Loucy (cell line): ENCODE measurements at regions not wholly inside any gene's neighbourhood (a gene's known extent, or its start where the extent isn't known, plus 50 kb on each side); places are given as distances from the start of the nearest gene placed in this dataset.

Source experiments
- H2AFZ ChIP-seq: fragments of 200-600 bp; sonication (generic); 2 replicates; pipeline ENCODE4 v1.6.0; 2016; ENCODE audit warnings: antibody characterized with exemption, mild to moderate bottlenecking, low read length, moderate library complexity
- H3F3A ChIP-seq: fragments of 200-600 bp; 2 replicates; pipeline ENCODE4 v1.6.0; 2016; ENCODE audit warnings: antibody characterized with exemption, low read depth, mild to moderate bottlenecking
- H3K27me3 ChIP-seq: fragments of 200-600 bp; sonication (generic); 2 replicates; pipeline ENCODE4 v1.6.1; 2014; ENCODE audit warnings: low read length, mild to moderate bottlenecking; ENCODE audit not compliant: insufficient read depth, poor library complexity, severe bottlenecking
- H3K36me3 ChIP-seq: fragments of 200-600 bp; sonication (generic); 2 replicates; pipeline ENCODE4 v1.6.1; 2016; ENCODE audit warnings: low read length; ENCODE audit not compliant: insufficient read depth
- H3K4me1 ChIP-seq: fragments of 200-600 bp; sonication (generic); 2 replicates; pipeline ENCODE4 v1.5.1; 2014; ENCODE audit warnings: low read length, mild to moderate bottlenecking; ENCODE audit not compliant: insufficient read depth, poor library complexity, severe bottlenecking
- H3K4me2 ChIP-seq: fragments of 200-600 bp; sonication (generic); 2 replicates; pipeline ENCODE4 v1.6.0; 2014; ENCODE audit warnings: antibody characterized with exemption, low read length, low read depth, mild to moderate bottlenecking; ENCODE audit not compliant: poor library complexity, severe bottlenecking
- H3K4me3 ChIP-seq: fragments of 200-600 bp; sonication (generic); 2 replicates; pipeline ENCODE4 v1.5.1; 2014; ENCODE audit warnings: low read length, mild to moderate bottlenecking, mixed read lengths; ENCODE audit not compliant: poor library complexity, severe bottlenecking
- H3K79me2 ChIP-seq: fragments of 200-600 bp; sonication (generic); 2 replicates; pipeline ENCODE4 v1.6.1; 2014; ENCODE audit warnings: low read length; ENCODE audit not compliant: insufficient read depth
- H3K9ac ChIP-seq: fragments of 200-600 bp; sonication (generic); 2 replicates; pipeline ENCODE4 v1.6.0; 2014; ENCODE audit warnings: mild to moderate bottlenecking, low read depth, low read length, moderate library complexity; ENCODE audit not compliant: poor library complexity, severe bottlenecking
- H3K9me2 ChIP-seq: fragments of 200-600 bp; sonication (generic); replicated peaks from 2 replicates; pipeline ENCODE4 v1.6.1; 2016; ENCODE audit warnings: low read depth, low read length, mixed read lengths
- H3K9me3 ChIP-seq: fragments of 200-600 bp; sonication (generic); 2 replicates; pipeline ENCODE4 v1.6.1; 2014; ENCODE audit warnings: mild to moderate bottlenecking, antibody characterized with exemption, low read length, low read depth; ENCODE audit not compliant: insufficient read depth
- H4K20me1 ChIP-seq: fragments of 200-600 bp; sonication (generic); 2 replicates; pipeline ENCODE4 v1.6.0; 2014; ENCODE audit warnings: antibody characterized with exemption, low read length, mild to moderate bottlenecking; ENCODE audit not compliant: insufficient read depth, poor library complexity, severe bottlenecking
- EZH2phosphoT487 ChIP-seq: fragments of 200-600 bp; IDR thresholded peaks from 2 replicates; pipeline ENCODE4 v1.6.1; 2018; ENCODE audit warnings: antibody characterized with exemption, mild to moderate bottlenecking, moderate library complexity, borderline replicate concordance
- TF ChIP-seq, protein P1 (sequence below): fragments of 200-600 bp; sonication (generic); conservative IDR thresholded peaks from 2 replicates; pipeline ENCODE4 v1.5.1; 2014; ENCODE audit warnings: mild to moderate bottlenecking, antibody characterized with exemption, low read length

DNA sequence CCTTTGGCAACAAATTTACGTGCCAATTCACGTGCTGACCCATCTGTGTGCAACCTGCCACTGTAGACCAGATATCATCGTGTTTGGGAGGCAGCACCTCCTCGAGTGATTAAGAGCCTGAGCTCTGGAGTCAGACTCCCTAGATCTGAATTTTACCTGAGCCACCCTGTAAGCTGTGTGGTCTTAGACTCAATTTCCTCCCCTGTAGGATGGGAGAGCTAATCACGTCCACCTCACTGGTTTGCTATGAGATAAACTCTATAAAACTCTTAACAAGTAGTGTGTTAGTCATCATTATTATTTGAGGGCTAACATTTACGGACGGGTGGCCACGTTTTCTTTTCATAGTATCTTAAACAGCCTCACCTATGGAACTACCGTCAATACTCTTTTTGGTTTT is 220.0 kb upstream of the ADAMTSL1 start:
- no peaks in the 10 kb centered on the region for H3K9me2 ChIP-seq
- no peak overlapping the region for H3K9ac ChIP-seq
- H2AFZ ChIP-seq: no peak overlapping the region
- H3K36me3 ChIP-seq: no peaks in the 10 kb centered on the region
- H3K79me2 ChIP-seq: no peaks in the 10 kb centered on the region
- no peaks in the 10 kb centered on the region for H4K20me1 ChIP-seq
- no peak overlapping the region for H3K4me2 ChIP-seq
- no peaks in the 10 kb centered on the region for H3K4me1 ChIP-seq
- H3K9me3 ChIP-seq: no peaks in the 10 kb centered on the region
- H3K4me3 ChIP-seq: no peak overlapping the region
- no peak for TF ChIP-seq EZH2phosphoT487
- TF ChIP-seq, protein P1, sequence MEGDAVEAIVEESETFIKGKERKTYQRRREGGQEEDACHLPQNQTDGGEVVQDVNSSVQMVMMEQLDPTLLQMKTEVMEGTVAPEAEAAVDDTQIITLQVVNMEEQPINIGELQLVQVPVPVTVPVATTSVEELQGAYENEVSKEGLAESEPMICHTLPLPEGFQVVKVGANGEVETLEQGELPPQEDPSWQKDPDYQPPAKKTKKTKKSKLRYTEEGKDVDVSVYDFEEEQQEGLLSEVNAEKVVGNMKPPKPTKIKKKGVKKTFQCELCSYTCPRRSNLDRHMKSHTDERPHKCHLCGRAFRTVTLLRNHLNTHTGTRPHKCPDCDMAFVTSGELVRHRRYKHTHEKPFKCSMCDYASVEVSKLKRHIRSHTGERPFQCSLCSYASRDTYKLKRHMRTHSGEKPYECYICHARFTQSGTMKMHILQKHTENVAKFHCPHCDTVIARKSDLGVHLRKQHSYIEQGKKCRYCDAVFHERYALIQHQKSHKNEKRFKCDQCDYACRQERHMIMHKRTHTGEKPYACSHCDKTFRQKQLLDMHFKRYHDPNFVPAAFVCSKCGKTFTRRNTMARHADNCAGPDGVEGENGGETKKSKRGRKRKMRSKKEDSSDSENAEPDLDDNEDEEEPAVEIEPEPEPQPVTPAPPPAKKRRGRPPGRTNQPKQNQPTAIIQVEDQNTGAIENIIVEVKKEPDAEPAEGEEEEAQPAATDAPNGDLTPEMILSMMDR: no peak
- no peaks in the 10 kb centered on the region for H3K27me3 ChIP-seq
- H3F3A ChIP-seq: no peaks in the 10 kb centered on the region

DNA sequence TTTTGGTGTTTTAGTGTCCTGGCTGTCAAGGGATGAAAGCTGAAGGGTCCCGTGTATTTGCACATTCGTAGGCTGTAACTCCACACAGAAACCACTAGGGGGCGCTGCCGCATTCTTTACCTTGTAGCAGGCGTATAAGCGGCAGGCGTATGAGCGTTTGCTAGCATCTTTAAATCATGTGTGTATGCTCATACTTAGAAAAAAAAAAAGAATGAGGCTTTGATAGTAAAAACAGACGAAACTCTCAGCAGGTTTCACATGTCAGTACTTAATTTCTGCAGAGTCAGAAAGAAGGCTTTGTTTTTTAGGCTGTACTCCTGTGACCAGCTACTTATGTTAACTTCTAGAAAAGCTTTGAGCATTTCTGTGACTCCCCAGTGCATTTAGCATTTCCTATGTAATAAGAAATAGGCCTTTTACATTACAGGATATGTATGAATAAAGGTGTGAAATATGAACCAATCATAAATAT is 218.8 kb upstream of the ADAMTSL1 start:
- Histone ChIP-seq H3K27me3 (no peaks in the 10 kb centered on the region), H3F3A (no peaks in the 10 kb centered on the region), H3K4me3 (no peak overlapping the region), H3K36me3 (no peaks in the 10 kb centered on the region), H2AFZ (no peak overlapping the region), H3K4me1 (no peaks in the 10 kb centered on the region), H4K20me1 (no peaks in the 10 kb centered on the region), H3K9me3 (no peaks in the 10 kb centered on the region), H3K79me2 (no peaks in the 10 kb centered on the region), H3K9me2 (no peaks in the 10 kb centered on the region), H3K4me2 (no peak overlapping the region), H3K9ac (no peak overlapping the region)
- no peak for TF ChIP-seq EZH2phosphoT487
- TF ChIP-seq, protein P1: peak; percentile 95

DNA sequence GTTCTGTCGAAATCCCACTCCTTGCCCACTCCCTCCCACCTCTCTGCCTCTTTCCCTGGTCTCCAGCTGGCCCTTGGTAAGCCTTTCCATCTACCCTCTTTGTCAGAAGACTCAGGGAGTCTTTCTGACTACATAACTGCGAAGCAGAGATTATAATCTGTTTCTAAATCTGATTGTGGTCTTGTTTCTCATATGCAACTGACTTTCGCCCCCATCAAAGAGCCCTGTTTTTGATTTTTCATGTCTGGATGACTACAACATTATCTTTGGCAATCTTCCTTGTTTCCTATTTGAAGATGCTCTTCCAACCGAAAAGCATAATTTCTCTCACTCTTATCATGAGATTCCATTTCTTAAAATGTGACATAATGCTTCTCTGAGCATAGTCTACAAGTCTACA is 218.2 kb upstream of the ADAMTSL1 start:
- H3K4me3 ChIP-seq: no peak overlapping the region
- no peaks in the 10 kb centered on the region for H3F3A ChIP-seq
- H3K36me3 ChIP-seq: no peaks in the 10 kb centered on the region
- no peaks in the 10 kb centered on the region for H3K79me2 ChIP-seq
- H4K20me1 ChIP-seq: no peaks in the 10 kb centered on the region
- H3K9me3 ChIP-seq: no peaks in the 10 kb centered on the region
- no peak overlapping the region for H3K4me2 ChIP-seq
- no peak overlapping the region for H3K9ac ChIP-seq
- no peaks in the 10 kb centered on the region for H3K9me2 ChIP-seq
- H3K4me1 ChIP-seq: no peaks in the 10 kb centered on the region
- no peaks in the 10 kb centered on the region for H3K27me3 ChIP-seq
- no peak overlapping the region for H2AFZ ChIP-seq
- no peak for TF ChIP-seq EZH2phosphoT487
- TF ChIP-seq, protein P1: no peak
